CD4-positive, alpha-beta T cell (primary cell): ENCODE measurements at regions not wholly inside any gene's neighbourhood (a gene's known extent, or its start where the extent isn't known, plus 50 kb on each side); places are given as distances from the start of the nearest gene placed in this dataset.
"Not testable (repeated sequence)": the region's sequence is repeated elsewhere in the genome, so short reads cannot be mapped to it uniquely, and the experiment has no call there.

Experiments used
- ATAC-seq: fragments of 200-7000 bp; cut with Tn5 transposase; one replicate; pipeline ENCODE4 v1.10.0; 2022; ENCODE audit warnings: mild to moderate bottlenecking; ENCODE audit not compliant: poor library complexity
- CTCF ChIA-PET: fragments of 350-600 bp; sonication (Branson Sonifier 250); formaldehyde crosslinking; loops from one replicate; lab custom pipeline; 2021; ENCODE audit warnings: antibody characterized with exemption, inconsistent platforms; lab: Charles Lee
- POLR2A ChIA-PET: fragments of 350-600 bp; sonication (Branson Sonifier 250); formaldehyde crosslinking; loops from one replicate; lab custom pipeline; 2021; ENCODE audit warnings: antibody characterized with exemption, inconsistent platforms; lab: Charles Lee
- DNase-seq, 14 experiments: peaks; one replicate each; pipeline ENCODE4 v3.0.0-alpha.2; 2013 to 2020; ENCODE audit warnings: mixed read lengths in 2 of 14
- H3K27ac ChIP-seq, 2 donors: one replicate each; pipeline versions ENCODE4 v1.5.1 to v1.7.0; 2013; ENCODE audit warnings: low read length in 2 of 2, low read depth in 1 of 2, mild to moderate bottlenecking in 1 of 2
- H3K27me3 ChIP-seq, 2 experiments: 1 replicate in 1 of 2; 2 replicates in 1 of 2; pipeline versions ENCODE4 v1.6.1 to v1.7.0; 2013; ENCODE audit warnings: low read length in 2 of 2, control low read depth in 1 of 2, mild to moderate bottlenecking in 1 of 2, moderate library complexity in 1 of 2; ENCODE audit not compliant: insufficient read depth in 2 of 2, control insufficient read depth in 1 of 2
- H3K36me3 ChIP-seq: one replicate; pipeline ENCODE4 v1.6.1; 2013; ENCODE audit warnings: low read length, control low read depth; ENCODE audit not compliant: insufficient read depth
- H3K4me1 ChIP-seq: one replicate; pipeline ENCODE4 v1.6.1; 2013; ENCODE audit warnings: low read length, control low read depth; ENCODE audit not compliant: insufficient read depth
- H3K4me3 ChIP-seq: one replicate; pipeline ENCODE4 v1.5.1; 2013; ENCODE audit warnings: mild to moderate bottlenecking, low read length, moderate library complexity
- H3K9me3 ChIP-seq, 2 experiments: 1 replicate in 1 of 2; 2 replicates in 1 of 2; pipeline versions ENCODE4 v1.6.1 to v1.7.0; 2013; ENCODE audit warnings: low read length in 2 of 2, mild to moderate bottlenecking in 2 of 2, control low read depth in 1 of 2, moderate library complexity in 1 of 2; ENCODE audit not compliant: control insufficient read depth in 1 of 2, insufficient read depth in 1 of 2
- H3K27ac Mint-ChIP-seq: one replicate; pipeline ENCODE4 v1.8.0; 2020; ENCODE audit warnings: mixed read lengths
- H3K27me3 Mint-ChIP-seq: one replicate; pipeline ENCODE4 v1.8.0; 2021; ENCODE audit warnings: mixed read lengths
- H3K36me3 Mint-ChIP-seq: one replicate; pipeline ENCODE4 v1.8.0; 2021; ENCODE audit warnings: low read depth, mixed read lengths
- H3K4me1 Mint-ChIP-seq: one replicate; pipeline ENCODE4 v1.8.0; 2021; ENCODE audit warnings: low read depth, mixed read lengths
- H3K4me3 Mint-ChIP-seq: one replicate; pipeline ENCODE4 v1.8.0; 2020; ENCODE audit warnings: mild to moderate bottlenecking, mixed read lengths
- H3K9me3 Mint-ChIP-seq: one replicate; pipeline ENCODE4 v1.8.0; 2020; ENCODE audit warnings: mixed read lengths
- intact Hi-C, 2 experiments: fragments of 100-400 bp; cut with DNase I in 1 of 2; cut with micrococcal nuclease in 1 of 2; formaldehyde crosslinking; loops; one replicate each; pipeline versions ENCODE4 v1.15.1 to v1.9.0; 2023 to 2025; cut with DNase I, micrococcal nuclease

GRCh38 chr7:75257442-75257841, 138.0 kb upstream of the TRIM73 start:
- H3K27ac ChIP-seq, H3K9me3 Mint-ChIP-seq, DNase-seq, H3K9me3 ChIP-seq, H3K4me1 Mint-ChIP-seq, H3K27me3 ChIP-seq, H3K27me3 Mint-ChIP-seq, intact Hi-C loops, H3K4me3 ChIP-seq, H3K27ac Mint-ChIP-seq, POLR2A ChIA-PET, H3K4me1 ChIP-seq, ATAC-seq, H3K36me3 ChIP-seq, H3K36me3 Mint-ChIP-seq, H3K4me3 Mint-ChIP-seq, CTCF ChIA-PET: not testable (repeated sequence)

DNA sequence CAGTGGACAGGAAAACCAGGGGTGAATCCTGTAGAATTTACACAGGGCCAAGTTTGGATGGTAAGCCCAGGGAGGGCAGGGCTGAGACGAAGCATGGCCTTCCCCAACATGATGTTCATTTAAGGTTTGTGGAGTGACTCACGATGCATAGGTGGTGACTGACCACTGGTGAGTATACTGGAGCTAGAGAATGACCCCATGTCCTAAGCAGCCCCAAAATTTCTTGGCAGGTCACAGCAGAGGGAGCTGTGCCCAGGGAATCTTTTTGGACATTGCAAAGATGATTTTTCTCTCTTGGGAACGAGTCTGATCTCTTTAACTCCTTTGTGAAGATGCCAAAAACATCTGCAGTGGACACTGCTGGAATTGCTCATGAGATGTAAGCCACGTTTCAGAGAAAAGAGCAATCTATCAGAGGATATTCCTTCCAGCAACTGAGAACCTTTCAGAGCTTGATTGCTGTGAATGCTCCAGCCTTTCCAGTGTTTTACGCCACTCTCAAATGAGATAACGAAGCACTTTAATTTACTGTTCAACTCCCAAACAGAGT, 135.9 kb upstream of the TRIM73 start:
- H3K27me3 Mint-ChIP-seq, intact Hi-C loops, H3K4me3 Mint-ChIP-seq: not testable (repeated sequence)

DNA sequence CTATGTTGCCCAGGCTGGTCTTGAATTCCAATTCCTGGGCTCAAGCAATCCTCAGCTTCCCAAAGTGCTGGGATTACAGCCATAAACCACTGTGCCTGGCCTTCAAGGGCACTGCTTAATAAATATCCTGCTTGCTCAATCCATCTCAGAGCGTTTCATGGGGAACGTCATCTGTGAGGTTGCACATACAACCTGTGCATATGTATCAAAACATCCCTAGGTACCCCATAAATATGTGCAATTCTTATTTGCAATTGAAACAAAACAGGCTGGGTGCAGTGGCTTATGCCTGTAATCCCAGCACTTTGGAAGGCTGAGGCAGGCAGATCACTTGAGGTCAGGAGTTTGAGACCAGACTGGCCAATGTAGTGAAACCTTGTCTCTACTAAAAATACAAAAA, 133.8 kb upstream of the TRIM73 start:
- H3K4me1 Mint-ChIP-seq, H3K27me3 ChIP-seq, H3K4me1 ChIP-seq, H3K27me3 Mint-ChIP-seq, H3K27ac Mint-ChIP-seq, H3K36me3 ChIP-seq, H3K9me3 Mint-ChIP-seq, H3K27ac ChIP-seq, ATAC-seq, H3K9me3 ChIP-seq, H3K4me3 ChIP-seq, DNase-seq, H3K36me3 Mint-ChIP-seq, POLR2A ChIA-PET, H3K4me3 Mint-ChIP-seq, CTCF ChIA-PET, intact Hi-C loops: not testable (repeated sequence)

More for the DNA sequence above, 135.9 kb upstream of the TRIM73 start:
- CTCF ChIA-PET, H3K27ac ChIP-seq, H3K27ac Mint-ChIP-seq, POLR2A ChIA-PET, H3K4me1 ChIP-seq, H3K9me3 ChIP-seq, H3K9me3 Mint-ChIP-seq, ATAC-seq, H3K36me3 ChIP-seq, H3K4me3 ChIP-seq, DNase-seq, H3K27me3 ChIP-seq, H3K4me1 Mint-ChIP-seq, H3K36me3 Mint-ChIP-seq: not testable (repeated sequence)

- H3K9me3 Mint-ChIP-seq, H3K4me1 ChIP-seq, CTCF ChIA-PET, DNase-seq, ATAC-seq, H3K4me3 Mint-ChIP-seq, H3K9me3 ChIP-seq, H3K27me3 ChIP-seq, H3K4me1 Mint-ChIP-seq, H3K27me3 Mint-ChIP-seq, intact Hi-C loops, H3K36me3 ChIP-seq, POLR2A ChIA-PET, H3K27ac ChIP-seq, H3K27ac Mint-ChIP-seq, H3K4me3 ChIP-seq, H3K36me3 Mint-ChIP-seq: not testable (repeated sequence)
These were observed 127.3 kb upstream of the TRIM73 start for GRCh38 chr7:75268158-75268557.

- intact Hi-C loops, ATAC-seq, H3K9me3 Mint-ChIP-seq, H3K36me3 Mint-ChIP-seq, H3K9me3 ChIP-seq, DNase-seq, H3K27me3 Mint-ChIP-seq, H3K36me3 ChIP-seq, H3K27ac ChIP-seq, H3K4me3 Mint-ChIP-seq, CTCF ChIA-PET, H3K4me3 ChIP-seq, H3K27ac Mint-ChIP-seq, H3K4me1 Mint-ChIP-seq, H3K4me1 ChIP-seq, H3K27me3 ChIP-seq, POLR2A ChIA-PET: not testable (repeated sequence)
These were observed 126.3 kb upstream of the TRIM73 start for GRCh38 chr7:75269159-75269558.

GRCh38 chr7:75274114-75274513, 121.3 kb upstream of the TRIM73 start:
- H3K9me3 ChIP-seq, ATAC-seq, H3K36me3 Mint-ChIP-seq, POLR2A ChIA-PET, CTCF ChIA-PET, H3K4me3 ChIP-seq, H3K9me3 Mint-ChIP-seq, intact Hi-C loops, H3K4me3 Mint-ChIP-seq, H3K27me3 Mint-ChIP-seq, H3K27me3 ChIP-seq, H3K36me3 ChIP-seq, H3K27ac ChIP-seq, DNase-seq, H3K27ac Mint-ChIP-seq, H3K4me1 Mint-ChIP-seq, H3K4me1 ChIP-seq: not testable (repeated sequence)
